ENCODE measurements at regions not wholly inside any gene's neighbourhood (a gene's known extent, or its start where the extent isn't known, plus 50 kb on each side); places are given as distances from the start of the nearest gene placed in this dataset.

GRCh38 chr16:86424398-86424797 is 85.9 kb upstream of the FOXF1 start:
- no peak for TF ChIP-seq MAFK (IDR thresholded peaks at IDR 0.05; ENCODE audit: partially characterized antibody)
- no peak for TF ChIP-seq POLR2A (IDR thresholded peaks at IDR 0.05; ENCODE audit: low read length)
- TF ChIP-seq CTCF (IDR thresholded peaks at IDR 0.05), result no peak
- TF ChIP-seq, protein P1, sequence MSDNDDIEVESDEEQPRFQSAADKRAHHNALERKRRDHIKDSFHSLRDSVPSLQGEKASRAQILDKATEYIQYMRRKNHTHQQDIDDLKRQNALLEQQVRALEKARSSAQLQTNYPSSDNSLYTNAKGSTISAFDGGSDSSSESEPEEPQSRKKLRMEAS (IDR thresholded peaks at IDR 0.05), result no peak
- TF ChIP-seq, protein P2, sequence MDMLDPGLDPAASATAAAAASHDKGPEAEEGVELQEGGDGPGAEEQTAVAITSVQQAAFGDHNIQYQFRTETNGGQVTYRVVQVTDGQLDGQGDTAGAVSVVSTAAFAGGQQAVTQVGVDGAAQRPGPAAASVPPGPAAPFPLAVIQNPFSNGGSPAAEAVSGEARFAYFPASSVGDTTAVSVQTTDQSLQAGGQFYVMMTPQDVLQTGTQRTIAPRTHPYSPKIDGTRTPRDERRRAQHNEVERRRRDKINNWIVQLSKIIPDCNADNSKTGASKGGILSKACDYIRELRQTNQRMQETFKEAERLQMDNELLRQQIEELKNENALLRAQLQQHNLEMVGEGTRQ (IDR thresholded peaks at IDR 0.05), result no peak
- no peak for TF ChIP-seq RFX5 (IDR thresholded peaks at IDR 0.05)
- TF ChIP-seq JUN (IDR thresholded peaks at IDR 0.05), result no peak

Measured in A549 (cell line).